ENCODE measurements at regions not wholly inside any gene's neighbourhood (a gene's known extent, or its start where the extent isn't known, plus 50 kb on each side); places are given as distances from the start of the nearest gene placed in this dataset.

DNA sequence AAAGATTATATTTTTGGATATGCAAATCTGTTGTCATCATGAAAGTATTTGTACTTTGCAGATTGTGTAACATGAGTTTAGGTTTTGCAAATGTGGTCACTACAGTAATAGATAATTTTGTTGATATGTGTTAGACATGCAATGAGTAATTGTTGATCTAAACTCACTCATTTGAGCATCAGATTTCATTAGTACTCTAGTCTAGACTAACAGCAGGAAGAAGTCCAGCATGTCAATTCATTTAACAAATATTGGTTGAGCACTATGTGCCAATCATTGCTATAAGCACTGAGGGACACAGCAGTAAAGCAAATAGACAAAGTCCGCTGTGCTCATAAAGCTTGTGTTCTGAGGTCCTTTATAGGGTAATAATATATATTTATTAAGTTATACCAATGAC is 350.0 kb downstream of the USP25 start:
- TF ChIP-seq, protein P1, sequence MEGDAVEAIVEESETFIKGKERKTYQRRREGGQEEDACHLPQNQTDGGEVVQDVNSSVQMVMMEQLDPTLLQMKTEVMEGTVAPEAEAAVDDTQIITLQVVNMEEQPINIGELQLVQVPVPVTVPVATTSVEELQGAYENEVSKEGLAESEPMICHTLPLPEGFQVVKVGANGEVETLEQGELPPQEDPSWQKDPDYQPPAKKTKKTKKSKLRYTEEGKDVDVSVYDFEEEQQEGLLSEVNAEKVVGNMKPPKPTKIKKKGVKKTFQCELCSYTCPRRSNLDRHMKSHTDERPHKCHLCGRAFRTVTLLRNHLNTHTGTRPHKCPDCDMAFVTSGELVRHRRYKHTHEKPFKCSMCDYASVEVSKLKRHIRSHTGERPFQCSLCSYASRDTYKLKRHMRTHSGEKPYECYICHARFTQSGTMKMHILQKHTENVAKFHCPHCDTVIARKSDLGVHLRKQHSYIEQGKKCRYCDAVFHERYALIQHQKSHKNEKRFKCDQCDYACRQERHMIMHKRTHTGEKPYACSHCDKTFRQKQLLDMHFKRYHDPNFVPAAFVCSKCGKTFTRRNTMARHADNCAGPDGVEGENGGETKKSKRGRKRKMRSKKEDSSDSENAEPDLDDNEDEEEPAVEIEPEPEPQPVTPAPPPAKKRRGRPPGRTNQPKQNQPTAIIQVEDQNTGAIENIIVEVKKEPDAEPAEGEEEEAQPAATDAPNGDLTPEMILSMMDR (IDR thresholded peaks at IDR 0.05): no peak
- no peak for TF ChIP-seq POLR2A (IDR thresholded peaks at IDR 0.05)
